KMS-11 (cell line): ENCODE measurements at regions not wholly inside any gene's neighbourhood (a gene's known extent, or its start where the extent isn't known, plus 50 kb on each side); places are given as distances from the start of the nearest gene placed in this dataset.

Experiments
- H2AFZ ChIP-seq: fragments of 200-600 bp; sonication (generic); 2 replicates; pipeline ENCODE4 v1.6.1; 2016; ENCODE audit warnings: antibody characterized with exemption, mixed run types, low read depth
- H3K27ac ChIP-seq: fragments of 200-600 bp; sonication (generic); 2 replicates; pipeline ENCODE4 v1.6.1; 2016; ENCODE audit warnings: mild to moderate bottlenecking, mixed run types
- H3K27me3 ChIP-seq: fragments of 200-600 bp; sonication (generic); 2 replicates; pipeline ENCODE4 v1.6.1; 2017; ENCODE audit warnings: mild to moderate bottlenecking, low read depth, mixed run types, moderate library complexity; ENCODE audit not compliant: insufficient read depth
- H3K36me3 ChIP-seq: fragments of 200-600 bp; sonication (generic); 2 replicates; pipeline ENCODE4 v1.6.1; 2017; ENCODE audit warnings: mild to moderate bottlenecking, mixed run types; ENCODE audit not compliant: insufficient read depth
- H3K4me1 ChIP-seq: fragments of 200-600 bp; sonication (generic); 2 replicates; pipeline ENCODE4 v1.6.1; 2016; ENCODE audit warnings: mild to moderate bottlenecking, low read depth, mixed run types; ENCODE audit not compliant: poor library complexity, severe bottlenecking
- H3K4me2 ChIP-seq: fragments of 200-600 bp; sonication (generic); 2 replicates; pipeline ENCODE4 v1.7.0; 2016; ENCODE audit warnings: mild to moderate bottlenecking, mixed run types
- H3K4me3 ChIP-seq: fragments of 200-600 bp; sonication (generic); IDR thresholded peaks from 2 replicates; pipeline ENCODE4 v1.6.1; 2017; ENCODE audit warnings: low read depth, low read length, mixed read lengths; ENCODE audit not compliant: insufficient read depth
- H3K79me2 ChIP-seq: fragments of 200-600 bp; sonication (generic); 2 replicates; pipeline ENCODE4 v1.6.1; 2016; ENCODE audit warnings: low read depth, mixed run types; ENCODE audit not compliant: insufficient read depth
- H3K9ac ChIP-seq: fragments of 200-600 bp; sonication (generic); 2 replicates; pipeline ENCODE4 v1.6.1; 2016; ENCODE audit warnings: mild to moderate bottlenecking, mixed run types
- H4K20me1 ChIP-seq: fragments of 200-600 bp; sonication (generic); 2 replicates; pipeline ENCODE4 v1.6.1; 2016; ENCODE audit warnings: mild to moderate bottlenecking, mixed run types; ENCODE audit not compliant: insufficient read depth
- TF ChIP-seq, protein P1 (sequence below): fragments of 200-600 bp; sonication (generic); conservative IDR thresholded peaks from 2 replicates; pipeline ENCODE4 v1.6.1; 2017; ENCODE audit warnings: low read depth, mild to moderate bottlenecking, antibody characterized with exemption, low read length, moderate library complexity, mixed read lengths

GRCh38 chr18:75526038-75526437 is 98.5 kb upstream of the SMIM21 start:
- Histone ChIP-seq H4K20me1 (no peaks in the 10 kb centered on the region), H3K36me3 (no peaks in the 10 kb centered on the region), H3K4me1 (no peaks in the 10 kb centered on the region), H3K4me2 (no peak overlapping the region), H2AFZ (no peak overlapping the region), H3K4me3 (no peak overlapping the region), H3K9ac (no peak overlapping the region), H3K79me2 (no peaks in the 10 kb centered on the region), H3K27me3 (no peaks in the 10 kb centered on the region), H3K27ac (no peak overlapping the region)
- TF ChIP-seq, protein P1, sequence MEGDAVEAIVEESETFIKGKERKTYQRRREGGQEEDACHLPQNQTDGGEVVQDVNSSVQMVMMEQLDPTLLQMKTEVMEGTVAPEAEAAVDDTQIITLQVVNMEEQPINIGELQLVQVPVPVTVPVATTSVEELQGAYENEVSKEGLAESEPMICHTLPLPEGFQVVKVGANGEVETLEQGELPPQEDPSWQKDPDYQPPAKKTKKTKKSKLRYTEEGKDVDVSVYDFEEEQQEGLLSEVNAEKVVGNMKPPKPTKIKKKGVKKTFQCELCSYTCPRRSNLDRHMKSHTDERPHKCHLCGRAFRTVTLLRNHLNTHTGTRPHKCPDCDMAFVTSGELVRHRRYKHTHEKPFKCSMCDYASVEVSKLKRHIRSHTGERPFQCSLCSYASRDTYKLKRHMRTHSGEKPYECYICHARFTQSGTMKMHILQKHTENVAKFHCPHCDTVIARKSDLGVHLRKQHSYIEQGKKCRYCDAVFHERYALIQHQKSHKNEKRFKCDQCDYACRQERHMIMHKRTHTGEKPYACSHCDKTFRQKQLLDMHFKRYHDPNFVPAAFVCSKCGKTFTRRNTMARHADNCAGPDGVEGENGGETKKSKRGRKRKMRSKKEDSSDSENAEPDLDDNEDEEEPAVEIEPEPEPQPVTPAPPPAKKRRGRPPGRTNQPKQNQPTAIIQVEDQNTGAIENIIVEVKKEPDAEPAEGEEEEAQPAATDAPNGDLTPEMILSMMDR, result no peak

GRCh38 chr18:75525331-75525730 is 97.8 kb upstream of the SMIM21 start:
- TF ChIP-seq, protein P1, result no peak
- H3K4me3 ChIP-seq, result no peak overlapping the region
- no peaks in the 10 kb centered on the region for H3K4me1 ChIP-seq
- no peak overlapping the region for H3K27ac ChIP-seq
- no peaks in the 10 kb centered on the region for H3K27me3 ChIP-seq
- no peaks in the 10 kb centered on the region for H3K79me2 ChIP-seq
- H2AFZ ChIP-seq, result no peak overlapping the region
- no peaks in the 10 kb centered on the region for H4K20me1 ChIP-seq
- no peaks in the 10 kb centered on the region for H3K36me3 ChIP-seq
- H3K9ac ChIP-seq, result no peak overlapping the region
- H3K4me2 ChIP-seq, result no peak overlapping the region

GRCh38 chr18:75524841-75525240 is 97.3 kb upstream of the SMIM21 start:
- Histone ChIP-seq H3K27me3 (no peaks in the 10 kb centered on the region), H3K4me2 (no peak overlapping the region), H3K4me3 (no peak overlapping the region), H3K4me1 (no peaks in the 10 kb centered on the region), H3K36me3 (no peaks in the 10 kb centered on the region), H3K9ac (no peak overlapping the region), H2AFZ (no peak overlapping the region), H3K27ac (no peak overlapping the region), H3K79me2 (no peaks in the 10 kb centered on the region), H4K20me1 (no peaks in the 10 kb centered on the region)
- TF ChIP-seq, protein P1, result no peak

GRCh38 chr18:75524181-75524580 is 96.7 kb upstream of the SMIM21 start:
- no peak overlapping the region for H3K4me3 ChIP-seq
- H3K27ac ChIP-seq, result no peak overlapping the region
- H3K79me2 ChIP-seq, result no peaks in the 10 kb centered on the region
- H3K9ac ChIP-seq, result no peak overlapping the region
- no peak overlapping the region for H3K4me2 ChIP-seq
- H4K20me1 ChIP-seq, result no peaks in the 10 kb centered on the region
- H3K36me3 ChIP-seq, result no peaks in the 10 kb centered on the region
- TF ChIP-seq, protein P1, result no peak
- no peaks in the 10 kb centered on the region for H3K27me3 ChIP-seq
- no peak overlapping the region for H2AFZ ChIP-seq
- H3K4me1 ChIP-seq, result no peaks in the 10 kb centered on the region
